IMR-90 (cell line): ENCODE measurements at regions not wholly inside any gene's neighbourhood (a gene's known extent, or its start where the extent isn't known, plus 50 kb on each side); places are given as distances from the start of the nearest gene placed in this dataset.

Source experiments
- ATAC-seq: fragments of 200-7000 bp; cut with Tn5 transposase; 2 replicates; pipeline ENCODE4 v1.9.1; 2020; ENCODE audit warnings: low read depth, mild to moderate bottlenecking, moderate library complexity
- BruUV-seq: library from RNA; stranded (reverse); fragments of 400-500 nt; replicated peaks from 2 replicates; lab custom pipeline; 2021; lab: Mats Ljungman, UMichigan
- CTCF ChIA-PET: fragments of 300-600 bp; formaldehyde crosslinking; extraction: SDS; loops from one replicate; lab custom pipeline; 2021; ENCODE audit warnings: antibody characterized with exemption; lab: Yijun Ruan, JAX
- POLR2A ChIA-PET: fragments of 300-600 bp; sonication (Branson Sonifier 250); formaldehyde crosslinking; loops from one replicate; lab custom pipeline; 2022; ENCODE audit warnings: antibody characterized with exemption; ENCODE audit not compliant: unreplicated experiment; lab: Charles Lee
- DNase-seq: peaks from one replicate; pipeline ENCODE4 v3.0.0; 2013
- H2AFZ ChIP-seq: replicated peaks from 2 replicates; pipeline ENCODE3; 2013; ENCODE audit warnings: low read length, mild to moderate bottlenecking; ENCODE audit not compliant: poor library complexity
- H2AK5ac ChIP-seq: 2 replicates; pipeline ENCODE4 v1.6.1; 2013; ENCODE audit warnings: low read depth, low read length, inconsistent platforms
- H2AK9ac ChIP-seq: replicated peaks from 2 replicates; pipeline ENCODE3; 2013; ENCODE audit warnings: mild to moderate bottlenecking, low read depth, low read length, moderate library complexity; ENCODE audit not compliant: poor library complexity
- H2BK120ac ChIP-seq: 2 replicates; pipeline ENCODE4 v1.6.1; 2013; ENCODE audit warnings: low read depth, low read length, inconsistent platforms
- H2BK15ac ChIP-seq: 3 replicates; pipeline ENCODE4 v1.6.1; 2013; ENCODE audit warnings: low read depth, low read length, inconsistent platforms
- H2BK20ac ChIP-seq: 2 replicates; pipeline ENCODE4 v1.6.1; 2013; ENCODE audit warnings: low read depth, mild to moderate bottlenecking, inconsistent platforms, low read length, moderate library complexity
- H2BK5ac ChIP-seq: 2 replicates; pipeline ENCODE4 v1.6.1; 2013; ENCODE audit warnings: mild to moderate bottlenecking, low read depth, low read length, inconsistent platforms; ENCODE audit not compliant: poor library complexity, severe bottlenecking
- H3K14ac ChIP-seq: replicated peaks from 2 replicates; pipeline ENCODE4 v1.6.1; 2013; ENCODE audit warnings: low read depth, low read length, inconsistent platforms
- H3K18ac ChIP-seq: 2 replicates; pipeline ENCODE4 v1.6.1; 2013; ENCODE audit warnings: low read depth, low read length, control low read depth
- H3K23ac ChIP-seq: 2 replicates; pipeline ENCODE4 v1.6.1; 2013; ENCODE audit warnings: low read depth, low read length, inconsistent platforms
- H3K27ac ChIP-seq: 2 replicates; pipeline ENCODE4 v1.5.1; 2013; ENCODE audit warnings: mild to moderate bottlenecking, control low read depth, low read length; ENCODE audit not compliant: insufficient read depth
- H3K27me3 ChIP-seq: 2 replicates; pipeline ENCODE4 v1.6.1; 2013; ENCODE audit warnings: low read length; ENCODE audit not compliant: control insufficient read depth, insufficient read depth
- H3K36me3 ChIP-seq: 2 replicates; pipeline ENCODE4 v1.6.1; 2013; ENCODE audit warnings: low read length, mixed read lengths; ENCODE audit not compliant: control insufficient read depth, insufficient read depth
- H3K4ac ChIP-seq: 2 replicates; pipeline ENCODE4 v1.6.1; 2013; ENCODE audit warnings: low read depth, low read length, inconsistent platforms
- H3K4me1 ChIP-seq: 2 replicates; pipeline ENCODE4 v1.6.1; 2013; ENCODE audit warnings: low read length, mixed read lengths; ENCODE audit not compliant: control insufficient read depth, insufficient read depth
- H3K4me2 ChIP-seq: 2 replicates; pipeline ENCODE4 v1.6.1; 2013; ENCODE audit warnings: low read depth, mild to moderate bottlenecking, control low read depth, low read length, moderate library complexity
- H3K4me3 ChIP-seq: 2 replicates; pipeline ENCODE4 v1.5.1; 2013; ENCODE audit warnings: low read depth, mild to moderate bottlenecking, control low read depth, low read length, moderate library complexity; ENCODE audit not compliant: insufficient read depth
- H3K56ac ChIP-seq: 2 replicates; pipeline ENCODE4 v1.6.1; 2013; ENCODE audit warnings: low read length, inconsistent platforms; ENCODE audit not compliant: insufficient read depth; ENCODE audit errors: extremely low read depth
- H3K79me1 ChIP-seq, 2 experiments: 2 replicates each; pipeline ENCODE4 v1.6.1; 2013; ENCODE audit warnings: low read length in 2 of 2, inconsistent platforms in 1 of 2, low read depth in 1 of 2
- H3K9ac ChIP-seq: 2 replicates; pipeline ENCODE4 v1.6.1; 2013; ENCODE audit warnings: low read depth, low read length, control low read depth
- H3K9me1 ChIP-seq: 2 replicates; pipeline ENCODE4 v1.6.1; 2013; ENCODE audit warnings: low read length, inconsistent platforms; ENCODE audit not compliant: insufficient read depth
- H3K9me3 ChIP-seq: 2 replicates; pipeline ENCODE4 v1.6.1; 2013; ENCODE audit warnings: low read length; ENCODE audit not compliant: control insufficient read depth, insufficient read depth
- H4K20me1 ChIP-seq: 2 replicates; pipeline ENCODE4 v1.6.1; 2013; ENCODE audit warnings: low read length, inconsistent platforms; ENCODE audit not compliant: insufficient read depth
- H4K5ac ChIP-seq: 2 replicates; pipeline ENCODE4 v1.6.1; 2013; ENCODE audit warnings: mild to moderate bottlenecking, low read depth, low read length, control low read depth
- H4K8ac ChIP-seq, 2 experiments: 2 replicates each; pipeline ENCODE4 v1.6.1; 2013; ENCODE audit warnings: low read depth in 2 of 2, low read length in 2 of 2, control low read depth in 1 of 2, inconsistent platforms in 1 of 2
- H4K91ac ChIP-seq: 2 replicates; pipeline ENCODE4 v1.6.1; 2013; ENCODE audit warnings: low read depth, low read length, inconsistent platforms; ENCODE audit not compliant: insufficient read depth
- NFE2L2 ChIP-seq: fragments of 150-350 bp; IDR thresholded peaks from 2 replicates; pipeline ENCODE4 v1.6.1; 2016; ENCODE audit warnings: low read depth, mild to moderate bottlenecking, low read length
- RAD21 ChIP-seq: IDR thresholded peaks from 2 replicates; pipeline ENCODE4 v1.6.1; 2012; ENCODE audit warnings: low read length, improper control_type of control experiment
- RFX5 ChIP-seq: IDR thresholded peaks from 2 replicates; pipeline ENCODE4 v1.8.0; 2012; ENCODE audit warnings: low read depth, mild to moderate bottlenecking, low read length, moderate library complexity
- WGBS, 2 experiments: methylation state at CpG; one replicate each; pipeline versions ENCODE4 v1.1.5 to v1.1.7; 2013; ENCODE audit warnings: missing lambda C conversion rate in 2 of 2; ENCODE audit not compliant: insufficient read length in 1 of 2; ENCODE audit errors: extremely low coverage in 2 of 2; 5-methylcytosine and 5-hydroxymethylcytosine counted together
- dilution Hi-C: fragments of 300-500 bp; cut with HindIII; formaldehyde crosslinking; loops from one replicate; pipeline ENCODE4 v1.14.3; 2018; ENCODE audit warnings: low sequenced_read_pairs; ENCODE audit not compliant: unreplicated experiment
- in situ Hi-C: fragments of 300-500 bp; cut with MboI; formaldehyde crosslinking; loops from 3 replicates; pipeline ENCODE4 v1.14.3; 2019; ENCODE audit warnings: low sequenced_read_pairs, inconsistent platforms, mixed read lengths
- intact Hi-C: fragments of 100-400 bp; cut with micrococcal nuclease; formaldehyde crosslinking; loops from 2 replicates; pipeline ENCODE4 v1.10.0; 2022
- TF ChIP-seq, protein P1 (sequence below): fragments of 150-350 bp; IDR thresholded peaks from 2 replicates; pipeline ENCODE4 v1.6.1; 2016; ENCODE audit warnings: low read depth, mild to moderate bottlenecking, low read length, moderate library complexity, borderline replicate concordance
- TF ChIP-seq, protein P2 (sequence below): conservative IDR thresholded peaks from 2 replicates; pipeline ENCODE4 v1.5.1; 2012; ENCODE audit warnings: mild to moderate bottlenecking, low read depth, low read length, improper control_type of control experiment
- TF ChIP-seq, protein P3 (sequence below): fragments of 150-350 bp; IDR thresholded peaks from 2 replicates; pipeline ENCODE4 v1.6.1; 2017; ENCODE audit warnings: mild to moderate bottlenecking, antibody characterized with exemption, low read length, low read depth

DNA sequence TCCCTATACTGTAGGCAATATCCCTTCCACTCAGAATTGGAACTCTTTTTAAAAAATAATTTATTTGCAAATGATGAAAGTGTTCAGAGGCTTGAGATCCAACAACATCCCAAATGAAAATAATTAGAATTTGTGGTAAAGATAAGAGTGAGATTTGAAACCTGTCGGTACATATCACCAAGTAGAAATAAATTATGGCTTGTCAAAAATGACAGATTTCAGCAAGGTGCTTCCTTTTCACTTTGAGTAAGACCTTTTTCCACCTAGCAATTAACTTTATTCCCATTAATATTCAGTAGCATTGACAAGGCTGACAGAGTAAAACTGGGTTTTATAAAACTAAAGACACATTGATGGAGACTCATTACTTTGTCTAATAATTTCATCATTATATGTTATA lies 107.7 kb upstream of the PRKD1 start:
- no peaks in the 10 kb centered on the region for H3K4me1 ChIP-seq
- no peak overlapping the region for H3K18ac ChIP-seq
- no peak overlapping the region for H4K5ac ChIP-seq
- H2BK15ac ChIP-seq, result no peak overlapping the region
- no peaks in the 10 kb centered on the region for H3K27me3 ChIP-seq
- DNase-seq (no peak), ATAC-seq (no peak)
- H4K91ac ChIP-seq, result no peak overlapping the region
- no peak overlapping the region for H3K27ac ChIP-seq
- no CpG with 5 or more reads among the region's 1 CpG for WGBS, 2 experiments
- in situ Hi-C loops (no loop called here), intact Hi-C loops (no loop called here), dilution Hi-C loops (no loop called here)
- H3K4me3 ChIP-seq, result no peak overlapping the region
- H3K36me3 ChIP-seq, result no peaks in the 10 kb centered on the region
- H4K20me1 ChIP-seq, result no peaks in the 10 kb centered on the region
- no peak overlapping the region for H3K23ac ChIP-seq
- no peak overlapping the region for H2AFZ ChIP-seq
- H2BK20ac ChIP-seq, result no peak overlapping the region
- no TSS peak for BruUV-seq
- H3K9me3 ChIP-seq, result no peaks in the 10 kb centered on the region
- no peak overlapping the region for H3K56ac ChIP-seq
- CTCF ChIA-PET, result no interaction called here
- no peak overlapping the region for H2AK9ac ChIP-seq
- POLR2A ChIA-PET, result no interaction called here
- no peak for TF ChIP-seq NFE2L2
- TF ChIP-seq, protein P1, sequence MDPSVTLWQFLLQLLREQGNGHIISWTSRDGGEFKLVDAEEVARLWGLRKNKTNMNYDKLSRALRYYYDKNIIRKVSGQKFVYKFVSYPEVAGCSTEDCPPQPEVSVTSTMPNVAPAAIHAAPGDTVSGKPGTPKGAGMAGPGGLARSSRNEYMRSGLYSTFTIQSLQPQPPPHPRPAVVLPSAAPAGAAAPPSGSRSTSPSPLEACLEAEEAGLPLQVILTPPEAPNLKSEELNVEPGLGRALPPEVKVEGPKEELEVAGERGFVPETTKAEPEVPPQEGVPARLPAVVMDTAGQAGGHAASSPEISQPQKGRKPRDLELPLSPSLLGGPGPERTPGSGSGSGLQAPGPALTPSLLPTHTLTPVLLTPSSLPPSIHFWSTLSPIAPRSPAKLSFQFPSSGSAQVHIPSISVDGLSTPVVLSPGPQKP, result no peak
- no peak for TF ChIP-seq RFX5
- TF ChIP-seq, protein P2, sequence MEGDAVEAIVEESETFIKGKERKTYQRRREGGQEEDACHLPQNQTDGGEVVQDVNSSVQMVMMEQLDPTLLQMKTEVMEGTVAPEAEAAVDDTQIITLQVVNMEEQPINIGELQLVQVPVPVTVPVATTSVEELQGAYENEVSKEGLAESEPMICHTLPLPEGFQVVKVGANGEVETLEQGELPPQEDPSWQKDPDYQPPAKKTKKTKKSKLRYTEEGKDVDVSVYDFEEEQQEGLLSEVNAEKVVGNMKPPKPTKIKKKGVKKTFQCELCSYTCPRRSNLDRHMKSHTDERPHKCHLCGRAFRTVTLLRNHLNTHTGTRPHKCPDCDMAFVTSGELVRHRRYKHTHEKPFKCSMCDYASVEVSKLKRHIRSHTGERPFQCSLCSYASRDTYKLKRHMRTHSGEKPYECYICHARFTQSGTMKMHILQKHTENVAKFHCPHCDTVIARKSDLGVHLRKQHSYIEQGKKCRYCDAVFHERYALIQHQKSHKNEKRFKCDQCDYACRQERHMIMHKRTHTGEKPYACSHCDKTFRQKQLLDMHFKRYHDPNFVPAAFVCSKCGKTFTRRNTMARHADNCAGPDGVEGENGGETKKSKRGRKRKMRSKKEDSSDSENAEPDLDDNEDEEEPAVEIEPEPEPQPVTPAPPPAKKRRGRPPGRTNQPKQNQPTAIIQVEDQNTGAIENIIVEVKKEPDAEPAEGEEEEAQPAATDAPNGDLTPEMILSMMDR, result no peak
- TF ChIP-seq RAD21, result no peak
- TF ChIP-seq, protein P3, sequence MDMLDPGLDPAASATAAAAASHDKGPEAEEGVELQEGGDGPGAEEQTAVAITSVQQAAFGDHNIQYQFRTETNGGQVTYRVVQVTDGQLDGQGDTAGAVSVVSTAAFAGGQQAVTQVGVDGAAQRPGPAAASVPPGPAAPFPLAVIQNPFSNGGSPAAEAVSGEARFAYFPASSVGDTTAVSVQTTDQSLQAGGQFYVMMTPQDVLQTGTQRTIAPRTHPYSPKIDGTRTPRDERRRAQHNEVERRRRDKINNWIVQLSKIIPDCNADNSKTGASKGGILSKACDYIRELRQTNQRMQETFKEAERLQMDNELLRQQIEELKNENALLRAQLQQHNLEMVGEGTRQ, result no peak
- H3K4ac ChIP-seq, result no peak overlapping the region
- no peak overlapping the region for H2AK5ac ChIP-seq
- H3K4me2 ChIP-seq, result no peak overlapping the region
- no peak overlapping the region for H4K8ac ChIP-seq
- no peak overlapping the region for H2BK5ac ChIP-seq
- no peak overlapping the region for H2BK120ac ChIP-seq
- no peak overlapping the region for H3K9ac ChIP-seq
- no peak overlapping the region for H3K14ac ChIP-seq
- no peaks in the 10 kb centered on the region for H3K79me1 ChIP-seq
- H3K9me1 ChIP-seq, result no peaks in the 10 kb centered on the region
